ENCODE measurements at regions not wholly inside any gene's neighbourhood (a gene's known extent, or its start where the extent isn't known, plus 50 kb on each side); places are given as distances from the start of the nearest gene placed in this dataset.
A peak's percentile ranks its signal among the peaks of the same experiment; 100 is the strongest.

DNA sequence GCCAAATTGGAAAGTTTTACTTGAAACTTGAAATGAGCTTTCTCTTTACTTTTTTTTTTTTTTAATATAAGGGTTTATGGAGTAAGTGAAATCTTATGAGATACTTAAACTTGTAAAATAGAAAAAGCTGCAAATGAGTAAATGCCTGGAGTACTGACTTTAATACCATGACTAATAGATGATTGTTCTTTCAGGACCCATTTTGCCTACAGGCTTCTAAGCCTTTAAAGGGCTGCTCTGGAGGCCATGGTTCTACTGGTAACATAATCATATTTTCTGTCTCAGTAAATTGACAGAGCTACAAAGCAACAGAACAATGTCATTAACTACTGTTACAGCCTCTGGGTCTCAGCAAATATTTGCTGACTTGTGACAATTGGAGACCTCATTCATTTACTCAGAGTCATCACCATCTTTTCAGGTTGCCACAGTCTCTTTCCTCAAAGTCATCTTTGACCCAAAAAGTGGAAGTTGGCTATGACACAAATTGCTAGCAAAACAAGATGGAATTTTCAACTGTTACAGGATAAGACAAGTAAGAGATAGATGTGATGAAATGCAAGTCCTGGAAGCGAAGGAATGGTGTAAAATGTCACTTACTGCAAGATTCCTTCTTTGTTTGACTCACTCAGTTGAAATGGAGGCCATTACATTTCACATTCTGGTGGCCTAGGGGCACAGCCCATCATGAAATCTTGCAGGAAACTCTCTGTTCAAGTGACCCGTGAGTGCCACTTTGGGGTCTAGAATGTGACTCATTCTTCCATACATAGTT is 132.7 kb downstream of the BTC start:
- H3K36me3 ChIP-seq (ENCODE audit: insufficient read depth, low read length) = no peaks in the 10 kb centered on the region
- peak overlapping the region; percentile 82 for H2AFZ ChIP-seq (ENCODE audit: low read length, unreplicated experiment)
- H3K4me1 ChIP-seq (ENCODE audit: control insufficient read depth, insufficient read depth, low read length, unreplicated experiment) = peaks cover 31% of the 10 kb centered on the region
- peak overlapping the region; percentile 7; the same call in 1 of the 2 replicates for H3K4me3 ChIP-seq (ENCODE audit: low read depth, low read length)
- no peaks in the 10 kb centered on the region for H3K79me2 ChIP-seq (ENCODE audit: control insufficient read depth, insufficient read depth, low read length, unreplicated experiment)
- H3K27me3 ChIP-seq (ENCODE audit: insufficient read depth, low read length) = no peaks in the 10 kb centered on the region
- H3K27ac ChIP-seq (ENCODE audit: low read depth, low read length) = peak overlapping the region; percentile 85

DNA sequence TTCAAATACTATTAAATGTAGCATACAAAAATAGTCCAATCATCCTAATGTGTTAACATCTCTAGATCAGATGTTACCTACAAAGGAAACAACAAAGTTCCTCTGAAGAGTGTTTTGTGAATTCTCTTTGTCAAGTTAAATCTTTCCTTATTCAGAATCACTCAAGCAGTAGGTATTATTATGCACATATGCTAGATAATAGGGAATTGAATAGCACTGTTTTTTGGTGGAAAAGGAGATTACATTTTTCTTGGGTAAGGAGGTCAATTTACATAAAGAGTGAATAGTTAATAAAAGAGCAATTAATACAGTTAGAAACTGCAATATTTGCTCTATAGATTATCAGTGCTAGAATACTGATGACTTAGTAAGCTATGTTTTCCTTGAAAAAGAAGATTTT is 130.7 kb downstream of the BTC start:
- no peak overlapping the region for H3K27ac ChIP-seq (ENCODE audit: low read depth, low read length)
- no peaks in the 10 kb centered on the region for H3K27me3 ChIP-seq (ENCODE audit: insufficient read depth, low read length)
- no peak overlapping the region for H3K4me3 ChIP-seq (ENCODE audit: low read depth, low read length)
- no peak overlapping the region for H2AFZ ChIP-seq (ENCODE audit: low read length, unreplicated experiment)
- peaks cover 31% of the 10 kb centered on the region for H3K4me1 ChIP-seq (ENCODE audit: control insufficient read depth, insufficient read depth, low read length, unreplicated experiment)
- H3K36me3 ChIP-seq (ENCODE audit: insufficient read depth, low read length) = no peaks in the 10 kb centered on the region
- no peaks in the 10 kb centered on the region for H3K79me2 ChIP-seq (ENCODE audit: control insufficient read depth, insufficient read depth, low read length, unreplicated experiment)

DNA sequence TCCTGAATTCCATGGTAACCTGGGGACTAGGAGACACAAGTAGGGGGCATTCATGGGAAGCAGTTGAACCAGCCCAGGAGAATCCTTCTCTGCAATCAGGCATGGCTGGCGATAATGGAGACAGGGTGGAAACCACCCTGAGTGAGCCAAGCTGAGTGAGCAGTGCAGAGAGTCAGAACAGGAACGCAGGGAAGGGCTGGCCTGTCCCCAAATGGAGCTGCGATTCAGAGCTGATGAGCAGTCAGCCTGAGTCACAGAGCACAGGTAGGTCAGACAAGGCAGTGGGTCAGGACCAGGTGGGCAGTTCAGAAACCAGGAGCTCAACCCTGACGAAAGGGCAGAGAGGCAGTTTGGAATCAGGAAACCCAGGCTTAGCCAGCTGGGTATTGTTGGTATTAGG is 129.0 kb downstream of the BTC start:
- Histone ChIP-seq H2AFZ (ENCODE audit: low read length, unreplicated experiment) (no peak overlapping the region), H3K36me3 (ENCODE audit: insufficient read depth, low read length) (no peaks in the 10 kb centered on the region), H3K4me3 (ENCODE audit: low read depth, low read length) (no peak overlapping the region), H3K79me2 (ENCODE audit: control insufficient read depth, insufficient read depth, low read length, unreplicated experiment) (no peaks in the 10 kb centered on the region), H3K27me3 (ENCODE audit: insufficient read depth, low read length) (no peaks in the 10 kb centered on the region), H3K4me1 (ENCODE audit: control insufficient read depth, insufficient read depth, low read length, unreplicated experiment) (peaks cover 24% of the 10 kb centered on the region), H3K27ac (ENCODE audit: low read depth, low read length) (no peak overlapping the region)

DNA sequence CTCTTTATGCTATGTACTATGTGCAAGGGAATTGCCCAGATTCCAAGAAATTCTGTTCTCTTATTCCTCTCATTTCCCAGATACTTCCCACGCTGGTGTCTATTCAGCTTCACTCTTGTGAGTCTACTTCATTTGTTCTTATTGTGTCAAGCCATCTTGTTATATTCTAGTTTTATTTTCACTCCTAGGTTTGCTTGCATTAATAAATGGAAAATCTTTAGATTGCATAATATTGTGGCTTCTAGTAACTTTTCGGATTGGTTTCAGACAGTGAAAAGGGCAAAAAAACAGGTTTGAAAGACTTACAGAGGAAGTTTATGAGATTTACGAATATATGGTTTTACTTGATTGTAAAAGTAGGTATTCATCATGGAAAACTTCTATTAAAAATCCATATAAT is 128.4 kb downstream of the BTC start:
- Histone ChIP-seq H3K36me3 (ENCODE audit: insufficient read depth, low read length) (no peaks in the 10 kb centered on the region), H3K4me3 (ENCODE audit: low read depth, low read length) (no peak overlapping the region), H3K27ac (ENCODE audit: low read depth, low read length) (no peak overlapping the region), H3K79me2 (ENCODE audit: control insufficient read depth, insufficient read depth, low read length, unreplicated experiment) (no peaks in the 10 kb centered on the region), H2AFZ (ENCODE audit: low read length, unreplicated experiment) (no peak overlapping the region), H3K4me1 (ENCODE audit: control insufficient read depth, insufficient read depth, low read length, unreplicated experiment) (peaks cover 24% of the 10 kb centered on the region), H3K27me3 (ENCODE audit: insufficient read depth, low read length) (no peaks in the 10 kb centered on the region)

DNA sequence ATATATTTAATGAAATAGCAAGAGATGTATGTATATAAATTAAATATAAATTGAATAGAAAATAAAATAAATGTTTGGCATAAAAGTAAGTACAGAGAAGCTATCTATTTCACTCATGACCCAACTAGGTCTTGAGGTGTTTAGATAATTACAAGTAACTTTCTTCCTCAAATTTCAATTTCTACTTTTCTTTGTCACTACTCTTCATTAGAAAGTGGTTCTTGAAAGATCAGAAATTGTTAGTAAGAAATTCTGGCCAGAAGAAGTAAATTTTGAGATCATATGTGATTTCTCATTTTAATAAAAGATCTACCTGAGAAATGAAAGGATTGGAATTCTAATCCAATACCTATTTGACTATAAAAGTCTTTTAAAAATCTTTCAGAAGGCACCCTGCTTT is 126.9 kb downstream of the BTC start:
- Histone ChIP-seq H3K4me1 (ENCODE audit: control insufficient read depth, insufficient read depth, low read length, unreplicated experiment) (peaks cover 10% of the 10 kb centered on the region), H3K27me3 (ENCODE audit: insufficient read depth, low read length) (no peaks in the 10 kb centered on the region), H2AFZ (ENCODE audit: low read length, unreplicated experiment) (peak overlapping the region; percentile 41), H3K27ac (ENCODE audit: low read depth, low read length) (no peak overlapping the region), H3K36me3 (ENCODE audit: insufficient read depth, low read length) (no peaks in the 10 kb centered on the region), H3K79me2 (ENCODE audit: control insufficient read depth, insufficient read depth, low read length, unreplicated experiment) (no peaks in the 10 kb centered on the region), H3K4me3 (ENCODE audit: low read depth, low read length) (no peak overlapping the region)

DNA sequence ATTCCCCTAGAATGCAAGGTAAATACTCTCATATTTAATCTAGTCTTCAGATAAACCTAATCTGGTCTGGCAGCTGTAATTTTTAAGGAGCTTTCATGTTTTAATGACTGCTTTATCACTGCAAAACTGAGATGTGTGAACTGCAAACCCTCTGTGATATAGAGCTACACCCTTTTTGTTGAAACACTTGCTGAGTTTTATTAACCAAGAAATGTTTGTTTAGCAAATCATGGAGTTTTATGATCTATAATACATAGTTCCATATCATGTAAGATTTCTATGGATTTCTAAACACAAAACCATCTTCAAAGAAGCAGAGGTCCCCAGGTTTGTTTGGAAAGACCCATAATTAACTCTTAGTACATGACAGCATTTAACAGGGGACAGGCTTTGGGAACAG is 126.4 kb downstream of the BTC start:
- Histone ChIP-seq H3K27ac (ENCODE audit: low read depth, low read length) (no peak overlapping the region), H2AFZ (ENCODE audit: low read length, unreplicated experiment) (peak overlapping the region; percentile 41), H3K79me2 (ENCODE audit: control insufficient read depth, insufficient read depth, low read length, unreplicated experiment) (no peaks in the 10 kb centered on the region), H3K27me3 (ENCODE audit: insufficient read depth, low read length) (no peaks in the 10 kb centered on the region), H3K36me3 (ENCODE audit: insufficient read depth, low read length) (no peaks in the 10 kb centered on the region), H3K4me3 (ENCODE audit: low read depth, low read length) (no peak overlapping the region), H3K4me1 (ENCODE audit: control insufficient read depth, insufficient read depth, low read length, unreplicated experiment) (peaks cover 9% of the 10 kb centered on the region)

DNA sequence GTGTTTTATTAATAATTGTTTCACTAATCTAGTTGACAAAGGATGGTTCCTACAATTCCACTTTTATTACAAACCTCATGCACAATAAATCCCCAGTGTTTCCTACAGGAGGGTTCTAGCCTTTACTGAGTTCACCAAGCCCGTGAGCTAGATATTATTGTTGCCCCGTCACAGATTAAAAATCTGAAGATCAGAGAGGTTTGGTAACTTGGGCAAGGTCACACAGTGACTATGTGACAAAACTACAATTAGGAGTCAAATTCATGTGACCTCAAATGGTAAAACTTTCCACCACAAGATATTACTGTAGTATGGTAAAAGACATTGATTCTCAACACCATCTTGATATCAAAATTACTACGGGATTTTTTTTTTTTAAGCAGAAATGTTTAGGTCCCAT is 124.6 kb downstream of the BTC start:
- H3K4me1 ChIP-seq (ENCODE audit: control insufficient read depth, insufficient read depth, low read length, unreplicated experiment) = peaks cover 9% of the 10 kb centered on the region
- H3K79me2 ChIP-seq (ENCODE audit: control insufficient read depth, insufficient read depth, low read length, unreplicated experiment) = no peaks in the 10 kb centered on the region
- H2AFZ ChIP-seq (ENCODE audit: low read length, unreplicated experiment) = no peak overlapping the region
- no peak overlapping the region for H3K27ac ChIP-seq (ENCODE audit: low read depth, low read length)
- no peaks in the 10 kb centered on the region for H3K36me3 ChIP-seq (ENCODE audit: insufficient read depth, low read length)
- H3K4me3 ChIP-seq (ENCODE audit: low read depth, low read length) = no peak overlapping the region
- H3K27me3 ChIP-seq (ENCODE audit: insufficient read depth, low read length) = no peaks in the 10 kb centered on the region

DNA sequence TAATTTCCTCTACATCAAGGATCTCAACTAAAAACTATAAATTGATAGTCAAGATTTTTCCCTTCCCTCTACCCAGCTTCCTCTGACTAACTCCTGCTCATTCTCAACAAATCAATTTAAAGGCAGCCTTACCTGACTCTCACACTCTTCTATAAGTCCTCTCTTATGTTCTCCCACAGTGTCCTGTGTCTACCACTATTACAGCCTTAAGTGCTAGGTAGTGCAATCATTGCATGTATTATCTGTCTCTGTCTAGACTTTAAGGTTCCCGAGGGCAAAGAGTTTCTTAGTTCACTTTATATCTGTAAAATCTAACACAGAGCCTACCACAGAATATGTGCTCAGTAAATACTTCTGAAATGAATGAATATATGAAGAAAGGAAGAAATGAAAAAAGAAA is 123.7 kb downstream of the BTC start:
- Histone ChIP-seq H3K27ac (ENCODE audit: low read depth, low read length) (peak overlapping the region; percentile 11; the same call in 1 of the 2 replicates), H3K36me3 (ENCODE audit: insufficient read depth, low read length) (no peaks in the 10 kb centered on the region), H2AFZ (ENCODE audit: low read length, unreplicated experiment) (no peak overlapping the region), H3K4me3 (ENCODE audit: low read depth, low read length) (no peak overlapping the region), H3K79me2 (ENCODE audit: control insufficient read depth, insufficient read depth, low read length, unreplicated experiment) (no peaks in the 10 kb centered on the region), H3K4me1 (ENCODE audit: control insufficient read depth, insufficient read depth, low read length, unreplicated experiment) (peaks cover 9% of the 10 kb centered on the region), H3K27me3 (ENCODE audit: insufficient read depth, low read length) (no peaks in the 10 kb centered on the region)

DNA sequence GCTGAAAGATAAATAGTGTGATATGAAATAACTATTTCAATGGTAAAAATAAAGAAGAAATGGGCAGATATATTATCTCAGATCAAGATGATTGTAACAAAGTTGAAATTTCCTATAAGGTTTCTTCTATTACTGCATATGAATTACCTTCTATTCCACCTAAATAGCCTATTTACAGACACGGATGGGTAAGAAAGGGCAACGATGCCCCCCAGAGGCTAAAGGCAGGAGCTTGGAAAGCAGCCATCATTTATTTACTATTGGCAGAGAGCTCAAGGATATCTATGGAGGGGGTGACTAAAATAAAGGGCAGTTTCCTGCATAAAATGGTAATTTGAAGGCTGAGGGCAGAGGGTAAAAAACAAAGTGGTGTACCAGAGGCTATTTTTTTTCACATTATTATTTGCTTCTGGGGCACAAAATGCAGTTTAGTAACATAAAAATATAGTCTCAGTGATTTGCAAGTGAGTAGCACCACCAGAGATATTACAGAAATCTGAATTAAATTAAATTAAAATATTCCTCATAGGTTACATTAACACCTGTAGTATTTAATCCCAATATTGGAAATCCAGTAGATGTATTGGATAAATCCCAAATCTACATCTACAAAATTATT is 123.1 kb downstream of the BTC start:
- Histone ChIP-seq H3K4me1 (ENCODE audit: control insufficient read depth, insufficient read depth, low read length, unreplicated experiment) (peaks cover 9% of the 10 kb centered on the region), H3K27ac (ENCODE audit: low read depth, low read length) (peak overlapping the region; percentile 11; the same call in 1 of the 2 replicates), H3K4me3 (ENCODE audit: low read depth, low read length) (no peak overlapping the region), H3K79me2 (ENCODE audit: control insufficient read depth, insufficient read depth, low read length, unreplicated experiment) (no peaks in the 10 kb centered on the region), H3K27me3 (ENCODE audit: insufficient read depth, low read length) (no peaks in the 10 kb centered on the region), H2AFZ (ENCODE audit: low read length, unreplicated experiment) (no peak overlapping the region), H3K36me3 (ENCODE audit: insufficient read depth, low read length) (no peaks in the 10 kb centered on the region)

DNA sequence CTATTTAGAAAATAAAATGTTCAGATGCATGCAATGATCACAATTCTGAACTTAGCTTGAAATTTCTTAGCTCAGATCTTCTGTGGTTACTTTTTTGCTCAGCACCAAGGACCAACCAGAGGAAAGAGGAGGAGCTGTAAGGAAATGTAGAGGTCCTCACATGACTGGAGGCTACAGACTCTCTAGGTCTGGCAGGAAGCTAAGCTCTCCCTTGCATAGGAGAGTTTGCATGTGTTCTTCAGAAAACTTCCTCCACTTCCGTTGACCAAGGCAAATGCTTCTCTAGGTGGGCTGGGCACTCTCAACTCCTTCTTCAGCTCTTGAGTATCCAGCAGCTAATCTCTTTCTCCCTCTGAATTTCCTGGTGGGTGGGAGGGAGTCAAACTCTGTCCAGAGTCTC is 119.6 kb downstream of the BTC start:
- Histone ChIP-seq H3K4me1 (ENCODE audit: control insufficient read depth, insufficient read depth, low read length, unreplicated experiment) (peaks cover 9% of the 10 kb centered on the region), H3K79me2 (ENCODE audit: control insufficient read depth, insufficient read depth, low read length, unreplicated experiment) (no peaks in the 10 kb centered on the region), H2AFZ (ENCODE audit: low read length, unreplicated experiment) (no peak overlapping the region), H3K27me3 (ENCODE audit: insufficient read depth, low read length) (no peaks in the 10 kb centered on the region), H3K4me3 (ENCODE audit: low read depth, low read length) (no peak overlapping the region), H3K27ac (ENCODE audit: low read depth, low read length) (no peak overlapping the region), H3K36me3 (ENCODE audit: insufficient read depth, low read length) (no peaks in the 10 kb centered on the region)

DNA sequence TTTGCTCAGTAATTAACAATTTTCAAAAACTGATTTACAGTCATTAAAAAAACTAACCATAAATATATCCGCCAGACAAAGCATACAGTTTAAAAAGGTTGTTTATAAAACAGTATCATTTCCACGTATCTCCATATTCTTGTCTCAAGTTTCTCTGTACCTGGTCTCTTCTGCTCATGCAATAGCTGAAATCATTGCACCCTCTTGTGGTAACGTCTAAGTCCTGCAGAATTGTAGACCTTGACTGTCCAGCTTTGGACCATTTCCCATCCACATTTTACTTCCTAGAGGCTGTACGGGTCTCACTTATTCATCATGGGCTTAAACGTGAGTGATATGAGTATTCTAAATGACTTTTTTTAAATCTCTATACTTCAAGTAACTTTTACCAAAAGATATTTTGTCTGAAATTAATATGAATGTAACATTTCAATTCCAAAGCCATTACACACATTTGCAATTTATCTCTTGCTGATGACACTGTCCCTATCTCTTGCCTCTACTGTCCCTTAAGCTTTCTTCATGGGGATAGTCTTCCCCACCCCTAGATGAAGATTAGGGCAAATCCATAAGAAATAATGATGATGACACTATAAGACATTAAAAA is 118.5 kb downstream of the BTC start:
- H3K27ac ChIP-seq (ENCODE audit: low read depth, low read length) = no peak overlapping the region
- no peaks in the 10 kb centered on the region for H3K79me2 ChIP-seq (ENCODE audit: control insufficient read depth, insufficient read depth, low read length, unreplicated experiment)
- H3K4me1 ChIP-seq (ENCODE audit: control insufficient read depth, insufficient read depth, low read length, unreplicated experiment) = peaks cover 2% of the 10 kb centered on the region
- H3K27me3 ChIP-seq (ENCODE audit: insufficient read depth, low read length) = no peaks in the 10 kb centered on the region
- H2AFZ ChIP-seq (ENCODE audit: low read length, unreplicated experiment) = no peak overlapping the region
- no peak overlapping the region for H3K4me3 ChIP-seq (ENCODE audit: low read depth, low read length)
- H3K36me3 ChIP-seq (ENCODE audit: insufficient read depth, low read length) = no peaks in the 10 kb centered on the region

Data from ACC112 (cell line).